HG02623 (cell line): ENCODE measurements at regions not wholly inside any gene's neighbourhood (a gene's known extent, or its start where the extent isn't known, plus 50 kb on each side); places are given as distances from the start of the nearest gene placed in this dataset.
A peak's percentile ranks its signal among the peaks of the same experiment; 100 is the strongest.
"Not testable (repeated sequence)": the region's sequence is repeated elsewhere in the genome, so short reads cannot be mapped to it uniquely, and the experiment has no call there.

ENCODE experiments used
- ATAC-seq: cut with Tn5 transposase; IDR thresholded peaks from one replicate; pipeline ENCODE4 v1.9.1; 2021; ENCODE audit warnings: moderate library complexity; ENCODE audit not compliant: unreplicated experiment

GRCh38 chr1:149157409-149157808, 54.1 kb upstream of the NBPF9 start:
- not testable (repeated sequence) for ATAC-seq

DNA sequence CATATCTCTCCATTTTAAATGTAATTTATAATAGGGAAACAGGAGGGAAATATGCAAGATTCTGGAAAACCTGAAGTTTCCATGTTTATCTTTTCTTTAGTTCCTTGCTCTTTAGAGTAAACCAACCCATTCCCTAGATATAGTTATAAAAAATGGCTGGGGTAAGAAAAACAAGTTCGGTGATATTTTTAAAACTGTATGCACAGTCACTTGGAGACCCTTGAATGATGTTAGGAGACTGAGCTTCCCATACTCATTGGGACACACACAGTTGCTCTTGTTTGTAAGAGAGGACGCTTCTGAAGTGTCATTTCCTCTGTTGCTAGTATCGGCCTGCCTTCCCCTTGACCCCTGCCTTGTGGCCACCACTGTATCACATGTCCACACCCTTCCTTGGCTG, 55.0 kb upstream of the NBPF9 start:
- not testable (repeated sequence) for ATAC-seq

DNA sequence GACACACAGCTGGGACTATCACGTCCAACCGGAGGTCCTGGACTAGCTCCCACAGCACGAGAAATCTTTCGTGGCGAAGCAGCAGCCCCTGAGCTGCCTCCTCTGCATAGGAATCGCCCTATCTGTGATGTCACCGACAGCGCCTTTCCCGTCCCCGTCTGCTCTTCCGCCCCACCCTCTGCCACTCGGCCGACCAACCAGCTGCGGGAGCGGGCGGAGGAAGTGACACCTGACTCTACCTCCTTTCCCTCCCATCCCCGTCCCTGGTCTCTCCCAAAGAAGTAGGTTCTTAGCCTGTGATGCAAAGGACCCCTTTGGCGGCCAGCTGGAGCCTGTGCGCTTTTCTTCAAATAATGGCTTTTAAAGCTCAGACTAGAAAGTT, 59.7 kb upstream of the NBPF9 start:
- not testable (repeated sequence) for ATAC-seq

DNA sequence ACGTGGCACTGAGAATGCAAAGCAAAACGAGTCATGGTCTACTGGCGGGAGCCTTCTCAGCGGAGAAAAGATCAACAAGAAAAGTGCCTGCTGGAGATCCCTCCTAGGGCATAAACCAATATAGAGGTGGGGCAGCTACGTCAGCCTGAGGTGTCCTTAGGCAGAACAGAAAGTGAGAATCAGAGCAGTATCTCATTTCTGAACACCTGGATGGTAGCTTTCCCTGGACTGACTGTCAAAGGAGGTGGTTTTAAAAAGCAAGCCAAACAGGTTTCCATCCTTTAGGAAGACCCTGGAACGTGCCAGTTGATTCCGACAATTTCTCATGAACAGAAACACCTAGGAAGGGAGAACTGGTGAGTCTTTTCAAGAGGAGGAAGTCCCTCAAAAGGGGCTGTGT, 71.4 kb upstream of the NBPF9 start:
- not testable (repeated sequence) for ATAC-seq

- ATAC-seq, result not testable (repeated sequence)
These were observed 72.5 kb upstream of the NBPF9 start for GRCh38 chr1:149175812-149176211.

GRCh38 chr1:149176453-149177316, 73.3 kb upstream of the NBPF9 start:
- not testable (repeated sequence) for ATAC-seq

DNA sequence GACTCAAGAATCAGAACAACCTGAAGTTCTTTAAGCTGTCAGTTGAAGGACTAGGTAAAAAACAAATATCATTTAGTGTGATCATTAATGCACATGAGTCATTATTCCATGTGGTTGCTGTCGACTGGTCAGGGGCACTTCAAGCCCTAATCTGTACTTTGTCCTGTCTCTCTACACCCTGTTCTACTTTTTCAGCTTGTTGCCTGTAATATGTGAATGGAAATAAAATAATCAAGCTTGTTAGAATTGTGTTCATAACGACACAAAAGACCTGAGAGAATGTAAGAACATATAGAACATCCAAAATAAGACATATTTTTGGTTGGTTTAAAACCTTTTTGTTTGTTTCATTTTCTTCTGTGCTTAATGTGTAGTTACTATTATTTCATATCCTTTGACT, 87.4 kb upstream of the NBPF9 start:
- not testable (repeated sequence) for ATAC-seq

DNA sequence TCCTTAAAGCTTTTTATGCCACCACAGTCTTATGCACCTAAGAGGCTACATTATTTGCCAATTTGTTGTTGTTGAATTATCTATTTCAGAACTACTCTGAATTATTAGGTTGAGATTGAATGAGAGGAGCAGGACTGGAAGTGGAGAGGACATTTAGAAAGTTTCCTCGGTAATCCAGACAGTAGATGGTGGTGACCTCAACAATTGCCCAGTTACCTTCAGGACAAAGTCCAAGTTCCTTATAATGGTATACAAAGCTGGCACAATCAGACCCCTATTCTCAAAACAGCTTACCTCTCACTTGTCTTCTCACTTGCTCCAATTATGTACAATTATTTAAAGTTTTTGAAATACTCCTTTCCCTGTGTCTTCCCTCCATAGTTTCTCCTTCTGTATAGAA, 93.3 kb upstream of the NBPF9 start:
- ATAC-seq, result not testable (repeated sequence)

GRCh38 chr1:149200567-149200966, 97.2 kb upstream of the NBPF9 start:
- ATAC-seq, result not testable (repeated sequence)

GRCh38 chr1:149202283-149202682, 98.9 kb upstream of the NBPF9 start:
- ATAC-seq, result not testable (repeated sequence)

DNA sequence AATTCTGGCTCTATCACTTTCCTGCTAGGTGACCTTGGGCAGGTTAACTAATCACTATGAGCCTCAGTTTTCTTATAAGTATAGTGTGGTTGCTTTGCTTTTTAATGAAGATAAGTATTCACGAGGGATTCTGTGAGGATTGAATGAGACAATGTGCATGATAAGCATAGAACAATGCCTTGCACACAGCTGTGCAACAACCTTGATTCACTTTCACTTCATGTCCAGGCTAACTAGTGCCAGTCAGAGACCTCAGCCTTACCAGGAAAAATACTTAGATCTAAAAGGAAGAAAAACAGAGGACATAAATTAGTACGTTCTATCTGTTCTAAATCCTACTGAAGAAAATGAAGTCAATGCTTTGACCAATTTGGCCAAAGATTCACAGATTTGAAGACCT, 101.0 kb upstream of the NBPF9 start:
- not testable (repeated sequence) for ATAC-seq

DNA sequence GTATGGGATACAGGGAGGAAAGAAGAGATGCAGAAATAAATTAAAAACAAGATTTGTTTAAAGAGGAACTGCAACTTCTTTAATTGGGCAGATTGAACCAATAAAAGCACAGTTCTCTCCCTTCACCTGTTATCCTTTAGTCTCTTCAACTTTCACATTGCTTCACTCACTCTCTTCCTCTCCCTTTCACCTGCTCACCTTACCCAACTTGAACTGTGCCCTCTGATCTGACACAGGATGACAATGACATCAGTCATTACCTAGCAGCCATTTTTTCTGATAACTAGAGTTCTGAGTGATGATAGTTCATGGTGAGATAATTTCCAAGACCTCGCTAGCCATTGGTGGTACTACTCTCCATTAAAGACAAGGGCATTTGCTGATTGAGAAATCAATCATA, 105.5 kb upstream of the NBPF9 start:
- ATAC-seq, result not testable (repeated sequence)

- peak; percentile 61 for ATAC-seq
These were observed 108.5 kb upstream of the NBPF9 start for GRCh38 chr1:149211757-149212420.

DNA sequence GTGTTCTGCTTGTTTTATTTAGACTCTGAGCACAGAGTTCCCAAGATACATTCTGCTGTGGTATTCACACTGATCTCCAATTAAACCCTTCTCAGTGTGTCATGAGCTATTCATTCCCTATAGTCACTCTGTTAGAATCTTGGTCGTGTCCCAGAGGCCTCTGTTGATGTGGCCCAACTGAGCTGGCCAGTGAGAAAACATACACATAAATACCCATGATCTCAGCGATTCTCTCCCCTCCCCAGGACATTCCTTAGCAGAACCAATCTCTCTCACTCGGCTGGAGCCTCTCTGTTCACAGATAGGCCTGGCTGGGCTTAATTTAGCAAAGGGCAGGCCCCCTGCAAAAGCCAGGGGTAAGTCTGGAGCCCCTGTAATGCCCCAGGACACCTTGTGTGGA, 109.6 kb upstream of the NBPF9 start:
- ATAC-seq, result not testable (repeated sequence)

GRCh38 chr1:149213673-149214072, 110.3 kb upstream of the NBPF9 start:
- not testable (repeated sequence) for ATAC-seq

GRCh38 chr1:149218080-149218988, 115.0 kb upstream of the NBPF9 start:
- ATAC-seq, result not testable (repeated sequence)

DNA sequence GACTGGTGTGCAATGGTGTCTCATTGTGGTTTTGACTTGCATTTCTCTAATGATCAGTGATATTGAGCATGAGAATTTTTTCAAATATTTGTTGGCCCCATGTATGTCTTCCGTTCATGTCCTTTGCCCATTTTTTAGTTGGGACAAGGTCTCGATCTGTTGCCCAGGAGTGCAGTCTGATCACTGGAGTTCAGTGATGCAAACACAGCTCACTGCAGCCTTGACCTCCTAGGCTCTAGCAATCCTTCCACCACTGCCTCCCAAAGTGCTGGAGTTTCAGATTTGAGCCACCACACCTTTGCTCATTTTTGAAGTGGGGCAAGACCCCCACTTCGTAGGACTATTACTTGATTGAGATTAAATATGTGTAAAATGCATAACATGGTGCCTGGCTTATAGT, 116.2 kb upstream of the NBPF9 start:
- ATAC-seq, result not testable (repeated sequence)

- not testable (repeated sequence) for ATAC-seq
These were observed 117.2 kb upstream of the NBPF9 start for GRCh38 chr1:149220463-149221074.

DNA sequence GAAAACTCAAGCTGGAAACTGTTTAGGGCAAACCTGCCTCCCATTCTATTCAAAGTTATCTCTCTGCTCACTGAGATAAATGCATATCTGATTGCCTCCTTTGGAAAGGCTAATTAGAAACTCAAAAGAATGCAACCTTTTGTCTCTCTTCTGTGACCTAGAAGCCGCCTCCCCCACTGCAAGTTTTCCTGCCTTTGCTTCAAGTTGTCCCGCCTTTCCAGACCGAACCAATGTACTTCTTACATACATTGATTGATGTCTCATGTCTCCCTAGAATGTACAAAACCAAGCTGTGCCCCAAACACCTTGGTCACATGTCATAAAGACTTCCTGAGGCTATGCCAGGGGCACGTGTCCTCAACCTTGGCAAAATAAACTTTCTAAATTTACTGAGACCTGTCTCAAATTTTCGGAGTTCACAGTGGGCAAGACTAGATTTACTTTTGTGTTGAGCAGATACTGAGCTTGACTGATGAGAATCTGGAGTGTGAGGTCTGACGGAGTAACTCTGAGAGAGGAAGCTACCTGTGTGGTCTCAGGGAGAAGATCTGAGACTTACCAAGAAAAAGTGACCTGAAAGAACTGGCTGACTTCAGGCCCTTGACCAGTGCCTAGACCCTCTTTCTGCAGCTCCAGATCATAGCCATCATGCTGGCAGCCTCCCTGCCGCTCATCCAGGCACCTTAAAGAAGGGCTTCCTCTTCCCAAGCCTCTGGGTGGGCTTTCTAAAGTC, 124.7 kb upstream of the NBPF9 start:
- not testable (repeated sequence) for ATAC-seq
